H1 (cell line): ENCODE measurements at regions not wholly inside any gene's neighbourhood (a gene's known extent, or its start where the extent isn't known, plus 50 kb on each side); places are given as distances from the start of the nearest gene placed in this dataset.

Experiments used
- CTCF ChIA-PET: fragments of 300-600 bp; sonication (Branson Sonifier 250); formaldehyde crosslinking; loops from one replicate; lab custom pipeline; 2021; ENCODE audit not compliant: partially characterized antibody; lab: Charles Lee
- POLR2A ChIA-PET: fragments of 300-600 bp; sonication (Branson Sonifier 250); formaldehyde crosslinking; loops from one replicate; lab custom pipeline; 2021; ENCODE audit warnings: inconsistent platforms; ENCODE audit not compliant: partially characterized antibody; lab: Charles Lee
- DNase-seq, 2 experiments: peaks; one replicate each; pipeline versions ENCODE4 v3.0.0 to v3.0.0-alpha.2; 2010 to 2022; ENCODE audit warnings: low spot score in 2 of 2, low read depth in 1 of 2, mixed read lengths in 1 of 2
- FAIRE-seq: peaks from 2 replicates; lab custom pipeline; 2011; peaks lifted over from hg19 to GRCh38; lab: Jason Lieb, UNC
- H2AFZ ChIP-seq: 2 replicates; pipeline ENCODE4 v1.8.1; 2012; ENCODE audit warnings: low read length, inconsistent platforms
- H2AK5ac ChIP-seq: 2 replicates; pipeline ENCODE4 v1.6.1; 2013; ENCODE audit warnings: low read depth, low read length
- H2BK120ac ChIP-seq: replicated peaks from 2 replicates; pipeline ENCODE3; 2013; ENCODE audit warnings: low read depth, low read length, inconsistent platforms
- H2BK12ac ChIP-seq: 2 replicates; pipeline ENCODE4 v1.6.1; 2013; ENCODE audit warnings: low read depth, low read length
- H2BK15ac ChIP-seq: 2 replicates; pipeline ENCODE4 v1.6.1; 2013; ENCODE audit warnings: low read length
- H2BK20ac ChIP-seq: 2 replicates; pipeline ENCODE4 v1.6.1; 2013; ENCODE audit warnings: low read length
- H2BK5ac ChIP-seq: 2 replicates; pipeline ENCODE4 v1.6.1; 2013; ENCODE audit warnings: low read depth, low read length
- H3K14ac ChIP-seq: 2 replicates; pipeline ENCODE4 v1.6.1; 2013; ENCODE audit warnings: inconsistent platforms; ENCODE audit not compliant: insufficient read length
- H3K18ac ChIP-seq: 2 replicates; pipeline ENCODE4 v1.6.1; 2013; ENCODE audit warnings: low read length; ENCODE audit errors: extremely low read depth
- H3K23ac ChIP-seq: 2 replicates; pipeline ENCODE4 v1.6.1; 2013; ENCODE audit warnings: inconsistent platforms; ENCODE audit not compliant: insufficient read length
- H3K23me2 ChIP-seq: 2 replicates; pipeline ENCODE4 v1.6.1; 2013; ENCODE audit warnings: low read depth, low read length
- H3K27ac ChIP-seq: 2 replicates; pipeline ENCODE4 v1.6.1; 2011; ENCODE audit warnings: low read depth, low read length, inconsistent platforms
- H3K27me3 ChIP-seq, 4 experiments: replicated peaks in 1 of 4; 1 replicate in 1 of 4; 2 replicates in 3 of 4; pipeline versions ENCODE4 v1.6.1 to v1.8.1; 2011 to 2013; ENCODE audit warnings: low read length in 3 of 4, mild to moderate bottlenecking in 3 of 4, inconsistent platforms in 2 of 4, mixed read lengths in 2 of 4, moderate library complexity in 1 of 4; ENCODE audit not compliant: control insufficient read depth in 3 of 4, insufficient read depth in 3 of 4; ENCODE audit errors: extremely low read depth in 1 of 4
- H3K36me3 ChIP-seq, 4 experiments: 2 replicates each; pipeline versions ENCODE4 v1.6.1 to v1.8.1; 2011 to 2013; ENCODE audit warnings: mild to moderate bottlenecking in 4 of 4, low read length in 3 of 4, moderate library complexity in 2 of 4, control low read depth in 1 of 4, inconsistent platforms in 1 of 4; ENCODE audit not compliant: insufficient read depth in 4 of 4, control insufficient read depth in 2 of 4
- H3K4ac ChIP-seq: replicated peaks from 2 replicates; pipeline ENCODE3; 2013; ENCODE audit warnings: low read length, low read depth, mixed read lengths, inconsistent platforms; ENCODE audit not compliant: insufficient read length
- H3K4me1 ChIP-seq, 4 experiments: replicated peaks in 1 of 4; 1 replicate in 1 of 4; 2 replicates in 3 of 4; pipeline versions ENCODE4 v1.6.1 to v1.8.1; 2011 to 2013; ENCODE audit warnings: low read length in 3 of 4, inconsistent platforms in 2 of 4, mixed read lengths in 1 of 4; ENCODE audit not compliant: insufficient read depth in 4 of 4, control insufficient read depth in 3 of 4
- H3K4me2 ChIP-seq, 2 experiments: 2 replicates each; pipeline versions ENCODE4 v1.6.1 to v1.8.1; 2011 to 2013; ENCODE audit warnings: low read depth in 2 of 2, low read length in 2 of 2, control low read depth in 1 of 2, inconsistent platforms in 1 of 2, mild to moderate bottlenecking in 1 of 2; ENCODE audit not compliant: insufficient read depth in 1 of 2
- H3K4me3 ChIP-seq, 4 experiments: fragments of 200-600, 300-600 bp in 1 of 4; sonication (generic), shearing (Covaris generic), sonication (Bioruptor Twin) in 1 of 4; 2 replicates each; pipeline versions ENCODE4 v1.5.1 to v1.8.1; 2011 to 2016; ENCODE audit warnings: low read length in 4 of 4, low read depth in 3 of 4, control low read depth in 2 of 4, inconsistent platforms in 2 of 4, mild to moderate bottlenecking in 2 of 4, mixed read lengths in 1 of 4, moderate library complexity in 1 of 4; ENCODE audit not compliant: insufficient read depth in 2 of 4; ENCODE audit errors: extremely low read depth in 1 of 4
- H3K56ac ChIP-seq: replicated peaks from 2 replicates; pipeline ENCODE3; 2013; ENCODE audit warnings: low read depth, mild to moderate bottlenecking, mixed read lengths, low read length, inconsistent platforms; ENCODE audit not compliant: insufficient read length
- H3K79me1 ChIP-seq: 2 replicates; pipeline ENCODE4 v1.6.1; 2013; ENCODE audit warnings: low read depth, low read length, control low read depth
- H3K79me2 ChIP-seq, 2 experiments: 2 replicates each; pipeline versions ENCODE4 v1.6.1 to v1.8.1; 2012 to 2013; ENCODE audit warnings: low read length in 2 of 2, mild to moderate bottlenecking in 2 of 2, inconsistent platforms in 1 of 2; ENCODE audit not compliant: insufficient read depth in 2 of 2, control insufficient read depth in 1 of 2
- H3K9ac ChIP-seq, 4 experiments: replicated peaks in 1 of 4; 1 replicate in 1 of 4; 2 replicates in 3 of 4; pipeline versions ENCODE4 v1.6.1 to v1.8.1; 2011 to 2013; ENCODE audit warnings: low read depth in 3 of 4, low read length in 3 of 4, control low read depth in 2 of 4, mild to moderate bottlenecking in 2 of 4, moderate library complexity in 2 of 4, inconsistent platforms in 1 of 4; ENCODE audit errors: extremely low read depth in 1 of 4
- H3K9me3 ChIP-seq, 2 experiments: 2 replicates each; pipeline versions ENCODE4 v1.6.1 to v1.8.1; 2012 to 2013; ENCODE audit warnings: mild to moderate bottlenecking in 2 of 2, moderate library complexity in 2 of 2, control low read depth in 1 of 2, inconsistent platforms in 1 of 2, low read depth in 1 of 2, low read length in 1 of 2, mixed read lengths in 1 of 2; ENCODE audit not compliant: insufficient read depth in 2 of 2
- H4K20me1 ChIP-seq, 2 experiments: replicated peaks in 1 of 2; 2 replicates each; pipeline versions ENCODE3 to v1.8.1; 2011 to 2013; ENCODE audit warnings: inconsistent platforms in 2 of 2, low read length in 2 of 2, mild to moderate bottlenecking in 1 of 2; ENCODE audit not compliant: insufficient read depth in 2 of 2, control insufficient read depth in 1 of 2
- H4K5ac ChIP-seq: 2 replicates; pipeline ENCODE4 v1.6.1; 2013; ENCODE audit warnings: low read length, low read depth, mixed read lengths, inconsistent platforms; ENCODE audit not compliant: insufficient read length
- H4K8ac ChIP-seq: 2 replicates; pipeline ENCODE4 v1.8.0; 2013; ENCODE audit warnings: mild to moderate bottlenecking, moderate library complexity, low read length, inconsistent platforms; ENCODE audit not compliant: insufficient read depth; ENCODE audit errors: extremely low read depth
- H4K91ac ChIP-seq: replicated peaks from 2 replicates; pipeline ENCODE3; 2013; ENCODE audit warnings: low read length, mixed read lengths, inconsistent platforms; ENCODE audit not compliant: insufficient read length
- BCL11A ChIP-seq, 2 experiments: IDR thresholded peaks; one replicate each; pipeline ENCODE4 v1.6.1; 2011; ENCODE audit warnings: low read depth in 2 of 2, low read length in 2 of 2, mild to moderate bottlenecking in 2 of 2
- CBX5 ChIP-seq: fragments of 300-800, 300-1000 bp; sonication (generic); IDR thresholded peaks from 2 replicates; pipeline ENCODE4 v1.7.1; 2016; ENCODE audit warnings: antibody characterized with exemption, low read length, low read depth
- GTF2F1 ChIP-seq: IDR thresholded peaks from 2 replicates; pipeline ENCODE4 v1.6.1; 2012; ENCODE audit warnings: low read depth, low read length, improper control_type of control experiment, borderline replicate concordance
- HDAC6 ChIP-seq: IDR thresholded peaks from one replicate; pipeline ENCODE4 v1.7.1; 2012; ENCODE audit warnings: low read depth, mild to moderate bottlenecking, inconsistent platforms, low read length, moderate library complexity
- JUND ChIP-seq: IDR thresholded peaks from 2 replicates; pipeline ENCODE4 v1.6.1; 2011; ENCODE audit warnings: mild to moderate bottlenecking, improper control_type of control experiment, low read length
- KDM5A ChIP-seq: fragments of 200-600 bp; IDR thresholded peaks from 2 replicates; pipeline ENCODE4 v1.7.1; 2012; ENCODE audit warnings: mild to moderate bottlenecking, low read length, inconsistent platforms, mixed read lengths
- POLR2AphosphoS5 ChIP-seq: IDR thresholded peaks from 2 replicates; pipeline ENCODE4 v1.6.1; 2011; ENCODE audit warnings: low read depth, low read length
- RFX5 ChIP-seq: IDR thresholded peaks from 2 replicates; pipeline ENCODE4 v1.6.1; 2011; ENCODE audit warnings: low read depth, low read length, improper control_type of control experiment, borderline replicate concordance
- SAP30 ChIP-seq: fragments of 300-600 bp; sonication (generic); IDR thresholded peaks from 2 replicates; pipeline ENCODE4 v1.7.1; 2012; ENCODE audit warnings: low read length, moderate library complexity, mild to moderate bottlenecking, inconsistent platforms; ENCODE audit not compliant: insufficient read depth, insufficient replicate concordance
- SIRT6 ChIP-seq: IDR thresholded peaks from one replicate; pipeline ENCODE4 v1.7.1; 2012; ENCODE audit warnings: low read length, inconsistent platforms
- SP2 ChIP-seq: IDR thresholded peaks from 2 replicates; pipeline ENCODE4 v1.6.1; 2012; ENCODE audit warnings: mild to moderate bottlenecking, low read length, inconsistent platforms
- WGBS, 2 experiments: shearing (Covaris generic) in 1 of 2; methylation state at CpG; one replicate each; pipeline versions ENCODE4 v1.1.6 to v1.1.7; 2013 to 2015; ENCODE audit warnings: low lambda C conversion rate in 2 of 2, mixed read lengths in 2 of 2, inconsistent platforms in 1 of 2, low coverage in 1 of 2, missing lambda C conversion rate in 1 of 2; ENCODE audit not compliant: insufficient replicate concordance in 2 of 2, insufficient coverage in 1 of 2, insufficient read length in 1 of 2; ENCODE audit errors: extremely low coverage in 1 of 2, missing lambda C conversion rate in 1 of 2; 5-methylcytosine and 5-hydroxymethylcytosine counted together
- TF ChIP-seq, protein P1 (sequence below), 3 experiments: IDR thresholded peaks; 1 replicate in 2 of 3; 2 replicates in 1 of 3; pipeline versions ENCODE4 v1.5.1 to v1.6.1; 2011; ENCODE audit warnings: low read length in 3 of 3, mild to moderate bottlenecking in 3 of 3, inconsistent platforms in 2 of 3, low read depth in 1 of 3, moderate library complexity in 1 of 3; ENCODE audit not compliant: insufficient read depth in 1 of 3; ENCODE audit errors: control extremely low read depth in 1 of 3

DNA sequence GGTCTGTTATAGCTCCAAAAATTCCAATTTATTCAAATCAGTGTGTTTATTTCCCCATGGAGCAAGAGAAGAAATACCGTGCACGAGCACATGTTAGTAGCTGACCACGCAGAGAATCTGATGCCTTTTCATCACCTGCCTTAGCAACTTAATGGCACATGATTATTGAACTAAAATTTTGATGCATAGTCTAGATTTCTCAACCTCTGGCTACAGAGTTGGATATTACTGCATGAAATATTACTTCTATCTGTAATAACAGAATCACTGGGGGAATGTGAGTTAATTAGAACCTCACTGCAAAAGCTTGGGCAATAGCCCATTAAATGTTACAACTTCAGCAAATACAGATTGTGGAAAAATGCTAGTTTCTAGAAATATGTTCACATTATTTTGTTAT is 335.8 kb downstream of the FLRT2 start:
- 100% methylated on average over 3 of the region's 3 CpGs; no CpG with 5 or more reads in 1 of the 2 experiments for WGBS, 2 experiments
- Histone ChIP-seq H2BK5ac (no peak overlapping the region), H3K79me2 (no peaks in the 10 kb centered on the region), H3K79me1 (no peaks in the 10 kb centered on the region), H4K8ac (no peak overlapping the region), H3K4me2 (no peak overlapping the region), H3K23me2 (no peaks in the 10 kb centered on the region), H3K36me3 (no peaks in the 10 kb centered on the region), H3K4ac (no peak overlapping the region), H3K27ac (no peak overlapping the region), H3K27me3 (no peaks in the 10 kb centered on the region), H3K9me3 (no peaks in the 10 kb centered on the region), H2AK5ac (no peak overlapping the region), H4K91ac (no peak overlapping the region), H3K14ac (no peak overlapping the region), H3K9ac (no peak overlapping the region), H3K18ac (no peak overlapping the region), H2AFZ (no peak overlapping the region), H2BK120ac (no peak overlapping the region), H3K56ac (no peak overlapping the region), H3K23ac (no peak overlapping the region), H2BK12ac (no peak overlapping the region), H2BK15ac (no peak overlapping the region), H2BK20ac (no peak overlapping the region), H4K5ac (no peak overlapping the region), H4K20me1 (no peaks in the 10 kb centered on the region), H3K4me1 (no peaks in the 10 kb centered on the region), H3K4me3 (no peak overlapping the region)
- CTCF ChIA-PET: interaction anchor here (1.4 to 2.7 kb wide), 3 partner anchors 10 to 190 kb away, joined by 5 to 8 read pairs (median 6); no protein-coding TSS in a partner anchor
- FAIRE-seq (no peak), DNase-seq (no peak)
- POLR2A ChIA-PET: no interaction called here
- no peak for TF ChIP-seq HDAC6
- no peak for TF ChIP-seq CBX5
- no peak for TF ChIP-seq POLR2AphosphoS5
- no peak for TF ChIP-seq SAP30
- TF ChIP-seq GTF2F1: no peak
- no peak for TF ChIP-seq SIRT6
- TF ChIP-seq KDM5A: no peak
- no peak for TF ChIP-seq RFX5
- TF ChIP-seq, protein P1, sequence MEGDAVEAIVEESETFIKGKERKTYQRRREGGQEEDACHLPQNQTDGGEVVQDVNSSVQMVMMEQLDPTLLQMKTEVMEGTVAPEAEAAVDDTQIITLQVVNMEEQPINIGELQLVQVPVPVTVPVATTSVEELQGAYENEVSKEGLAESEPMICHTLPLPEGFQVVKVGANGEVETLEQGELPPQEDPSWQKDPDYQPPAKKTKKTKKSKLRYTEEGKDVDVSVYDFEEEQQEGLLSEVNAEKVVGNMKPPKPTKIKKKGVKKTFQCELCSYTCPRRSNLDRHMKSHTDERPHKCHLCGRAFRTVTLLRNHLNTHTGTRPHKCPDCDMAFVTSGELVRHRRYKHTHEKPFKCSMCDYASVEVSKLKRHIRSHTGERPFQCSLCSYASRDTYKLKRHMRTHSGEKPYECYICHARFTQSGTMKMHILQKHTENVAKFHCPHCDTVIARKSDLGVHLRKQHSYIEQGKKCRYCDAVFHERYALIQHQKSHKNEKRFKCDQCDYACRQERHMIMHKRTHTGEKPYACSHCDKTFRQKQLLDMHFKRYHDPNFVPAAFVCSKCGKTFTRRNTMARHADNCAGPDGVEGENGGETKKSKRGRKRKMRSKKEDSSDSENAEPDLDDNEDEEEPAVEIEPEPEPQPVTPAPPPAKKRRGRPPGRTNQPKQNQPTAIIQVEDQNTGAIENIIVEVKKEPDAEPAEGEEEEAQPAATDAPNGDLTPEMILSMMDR (IDR thresholded peaks at IDR 0.05; ENCODE audit: control extremely low read depth in 1 of 3, insufficient read depth in 1 of 3, low read depth in 1 of 3, low read length in 3 of 3): no peak
- TF ChIP-seq JUND: no peak
- TF ChIP-seq BCL11A (IDR thresholded peaks at IDR 0.05; ENCODE audit: low read depth in 2 of 2, low read length in 2 of 2): no peak
- TF ChIP-seq SP2: no peak
